AG04450 (cell line): ENCODE measurements at regions not wholly inside any gene's neighbourhood (a gene's known extent, or its start where the extent isn't known, plus 50 kb on each side); places are given as distances from the start of the nearest gene placed in this dataset.

Experiments used
- CTCF ChIA-PET: fragments of 300-600, 350-600 bp; formaldehyde crosslinking; extraction: SDS; loops from one replicate; lab custom pipeline; 2022; ENCODE audit warnings: antibody characterized with exemption, inconsistent platforms; lab: Charles Lee
- POLR2A ChIA-PET: fragments of 350-600 bp; formaldehyde crosslinking; extraction: SDS; loops from one replicate; lab custom pipeline; 2021; ENCODE audit warnings: antibody characterized with exemption, inconsistent platforms; lab: Yijun Ruan, JAX
- DNase-seq: peaks from one replicate; pipeline ENCODE4 v3.0.0-alpha.2; 2011; ENCODE audit warnings: low read depth, low spot score
- H3K27ac ChIP-seq: one replicate; pipeline ENCODE4 v1.5.1; 2012; ENCODE audit warnings: low read depth, low read length, control low read depth
- H3K27me3 ChIP-seq: one replicate; pipeline ENCODE4 v1.6.0; 2012; ENCODE audit warnings: low read length; ENCODE audit not compliant: control insufficient read depth, insufficient read depth
- H3K4me3 ChIP-seq: 2 replicates; pipeline ENCODE4 v1.5.1; 2011; ENCODE audit warnings: mild to moderate bottlenecking, low read depth, low read length, control low read depth
- H3K9me3 ChIP-seq: 2 replicates; pipeline ENCODE4 v1.5.1; 2012; ENCODE audit warnings: low read length; ENCODE audit not compliant: control insufficient read depth, insufficient read depth
- CTCF ChIP-seq: IDR thresholded peaks from 2 replicates; pipeline ENCODE4 v1.5.1; 2011; ENCODE audit warnings: low read depth, low read length, control low read depth, inconsistent platforms

GRCh38 chr2:11075221-11075620 lies 80.0 kb upstream of the SLC66A3 start:
- ChIA-PET CTCF (no interaction called here), POLR2A (no interaction called here)
- TF ChIP-seq CTCF: no peak
- no peaks in the 10 kb centered on the region for H3K27me3 ChIP-seq
- H3K9me3 ChIP-seq: no peaks in the 10 kb centered on the region
- DNase-seq: no peak
- no peak overlapping the region for H3K27ac ChIP-seq
- no peak overlapping the region for H3K4me3 ChIP-seq

- DNase-seq: no peak
- CTCF ChIA-PET: no interaction called here
- H3K4me3 ChIP-seq: no peak overlapping the region
- H3K27me3 ChIP-seq: no peaks in the 10 kb centered on the region
- TF ChIP-seq CTCF: no peak
- no peaks in the 10 kb centered on the region for H3K9me3 ChIP-seq
- POLR2A ChIA-PET: no interaction called here
- no peak overlapping the region for H3K27ac ChIP-seq
Measured at GRCh38 chr2:11077411-11077810, 77.9 kb upstream of the SLC66A3 start.

GRCh38 chr2:11079136-11079824 lies 76.0 kb upstream of the SLC66A3 start:
- Histone ChIP-seq H3K27me3 (no peaks in the 10 kb centered on the region), H3K27ac (no peak overlapping the region), H3K9me3 (no peaks in the 10 kb centered on the region), H3K4me3 (no peak overlapping the region)
- no peak for DNase-seq
- CTCF ChIA-PET: no interaction called here
- TF ChIP-seq CTCF: no peak
- POLR2A ChIA-PET: interaction anchor here (0.5 kb wide), 1 partner anchor 75 kb away, joined by 3 read pairs; no protein-coding TSS in a partner anchor

GRCh38 chr2:11080253-11081115 lies 74.8 kb upstream of the SLC66A3 start:
- CTCF ChIA-PET: no interaction called here

More at GRCh38 chr2:11080253-11081115, 74.8 kb upstream of the SLC66A3 start:
- DNase-seq: no peak
- Histone ChIP-seq H3K27ac (no peak overlapping the region), H3K9me3 (no peaks in the 10 kb centered on the region), H3K27me3 (no peaks in the 10 kb centered on the region), H3K4me3 (no peak overlapping the region)
- TF ChIP-seq CTCF: no peak
- POLR2A ChIA-PET: no interaction called here
